DMS 273 treated with DMSO at 0.1 percent for 48 hours (cell line): ENCODE measurements at regions not wholly inside any gene's neighbourhood (a gene's known extent, or its start where the extent isn't known, plus 50 kb on each side); places are given as distances from the start of the nearest gene placed in this dataset.
"Not testable (repeated sequence)": the region's sequence is repeated elsewhere in the genome, so short reads cannot be mapped to it uniquely, and the experiment has no call there.

Source experiments
- DNase-seq: peaks from one replicate; lab custom pipeline; 2025; lab: John Stamatoyannopoulos, UW

DNA sequence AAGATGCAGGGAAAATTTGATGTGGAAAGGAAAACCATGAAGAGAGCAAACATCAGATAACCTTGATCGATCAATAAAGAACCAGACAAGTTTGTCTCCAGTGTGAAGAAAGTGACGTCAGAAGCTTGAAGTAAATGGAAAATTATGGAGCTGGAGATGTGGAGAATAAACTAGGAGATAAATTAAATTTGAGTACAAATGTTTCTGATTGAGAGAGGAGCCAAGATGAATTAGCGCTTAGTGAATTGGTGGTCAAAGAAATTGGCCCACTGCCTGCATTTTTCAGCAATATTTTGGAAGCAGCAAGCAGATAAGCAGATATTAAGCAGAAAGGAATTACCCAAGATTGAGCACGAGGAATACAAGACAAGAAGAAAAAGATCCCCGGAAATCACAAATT lies 567.3 kb upstream of the ZNF385D start:
- no peak for DNase-seq

DNA sequence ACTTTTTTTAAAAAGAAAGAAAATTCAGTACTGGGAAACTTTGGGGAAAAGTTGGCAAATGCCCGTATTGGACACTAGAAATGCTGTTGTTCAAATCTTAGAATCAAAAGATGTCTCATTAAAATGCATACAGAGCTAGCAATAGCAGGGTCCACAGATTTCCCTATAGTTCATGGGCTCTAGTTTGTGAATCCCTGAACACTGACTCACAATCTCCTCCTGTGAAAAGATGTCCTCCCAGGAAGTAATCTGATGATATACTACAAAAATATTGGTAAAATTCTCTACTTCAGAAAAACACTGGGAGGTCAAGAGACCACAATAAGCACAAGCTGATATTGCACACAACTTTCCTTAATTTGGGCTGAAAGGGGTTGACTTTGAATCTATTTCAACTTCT lies 568.4 kb upstream of the ZNF385D start:
- DNase-seq: no peak

DNA sequence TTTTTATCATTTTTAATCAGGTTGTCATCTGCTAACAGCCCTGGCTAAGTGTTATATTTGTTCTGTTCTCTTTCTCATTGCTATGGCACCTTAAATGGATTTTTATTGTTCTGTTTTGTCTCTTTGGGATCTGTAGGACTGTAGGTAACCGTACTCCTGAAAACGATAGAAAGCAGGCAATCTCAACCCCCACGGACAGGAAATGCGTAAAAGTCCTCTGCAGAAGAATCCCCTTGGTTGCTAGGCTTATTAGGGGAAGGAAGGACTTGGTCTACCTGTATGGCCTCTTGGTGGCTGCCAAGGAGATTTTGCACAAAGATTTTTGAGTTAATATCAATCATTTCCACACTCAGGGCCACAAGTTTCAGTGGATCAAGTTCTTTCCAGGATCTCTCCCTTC lies 571.9 kb upstream of the ZNF385D start:
- DNase-seq: no peak

DNA sequence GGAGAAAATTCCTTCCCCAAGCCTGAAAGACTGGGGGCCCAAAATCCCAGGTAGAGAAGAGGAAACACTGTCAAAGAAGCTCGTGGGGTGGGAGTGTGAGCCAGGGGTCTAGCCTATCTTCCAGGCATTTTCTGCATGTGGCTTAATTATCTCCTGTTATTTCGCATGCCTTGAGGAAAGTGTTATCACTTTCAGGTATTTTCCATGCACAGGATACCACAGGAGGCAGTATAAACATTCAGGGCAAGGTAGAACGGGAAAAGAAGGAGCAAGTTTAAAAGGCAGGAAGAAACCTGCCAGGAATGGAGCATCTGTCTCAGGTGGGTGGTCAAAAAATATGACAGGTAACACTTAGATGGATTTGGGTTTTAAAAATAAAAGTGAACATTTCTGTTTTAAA lies 575.3 kb upstream of the ZNF385D start:
- no peak for DNase-seq

DNA sequence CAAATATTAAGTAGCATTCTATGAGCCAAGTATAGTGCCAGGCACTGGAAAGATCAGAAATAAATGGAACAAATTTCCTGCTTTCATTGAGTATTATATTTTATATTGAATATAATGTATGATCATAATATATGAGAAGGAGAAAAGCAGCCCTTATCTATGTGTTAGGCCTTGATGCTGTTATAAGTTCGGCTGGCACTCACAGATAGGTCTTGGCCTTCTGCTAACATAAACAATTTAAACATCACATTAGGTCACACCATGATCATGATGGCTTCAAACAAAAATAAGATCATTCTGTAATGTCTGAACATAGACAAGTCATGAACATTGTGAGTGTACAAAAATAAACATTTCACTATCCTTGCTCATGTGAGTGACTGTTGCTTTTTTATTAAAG lies 584.0 kb upstream of the ZNF385D start:
- DNase-seq: no peak

DNA sequence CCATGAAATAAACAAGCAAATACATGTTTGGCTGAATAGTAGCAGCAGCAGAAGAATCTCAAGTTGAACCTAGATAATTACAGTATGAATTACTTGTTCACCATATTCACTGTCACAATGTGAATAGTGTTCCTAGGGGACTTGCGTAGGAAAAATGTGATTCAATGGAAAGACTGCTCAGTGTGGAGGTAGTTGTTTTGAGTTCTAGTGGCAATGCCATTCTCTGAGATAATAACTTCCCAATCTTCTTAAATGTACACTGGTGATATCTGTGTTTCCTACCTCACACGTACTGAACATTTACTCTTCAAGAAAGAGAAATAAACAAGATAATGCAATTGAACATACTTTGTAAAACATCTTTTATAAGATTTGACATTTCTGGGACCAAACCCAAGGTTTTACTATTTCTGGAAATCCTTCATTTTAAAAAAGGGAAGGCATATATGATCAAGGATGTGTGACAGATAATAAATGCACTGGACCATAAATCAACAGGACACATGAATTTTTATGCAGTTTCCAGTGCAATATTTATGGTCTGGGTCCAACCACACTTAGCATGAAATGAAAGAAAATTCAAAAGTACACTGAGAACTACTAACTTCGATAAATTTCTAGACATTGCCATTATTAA lies 598.3 kb upstream of the ZNF385D start:
- DNase-seq: no peak

DNA sequence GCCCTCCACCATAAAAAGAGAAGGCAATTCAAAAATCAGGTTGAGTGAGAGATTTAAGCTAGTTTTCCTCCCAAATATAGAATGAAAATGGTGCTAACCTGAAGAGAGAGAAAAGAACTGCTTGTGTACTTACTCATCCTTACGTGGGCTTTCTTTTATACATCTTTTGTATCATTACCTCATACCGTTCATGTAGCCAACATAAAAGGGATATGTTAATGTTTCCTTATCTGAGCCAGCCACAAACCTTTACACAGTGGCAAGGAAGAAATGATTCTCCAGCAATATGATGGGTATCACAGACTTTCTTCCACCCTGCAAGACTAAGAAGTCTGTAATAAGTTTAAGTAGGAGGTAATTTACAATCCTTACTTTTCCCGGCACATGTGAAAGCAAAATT lies 600.8 kb upstream of the ZNF385D start:
- no peak for DNase-seq

DNA sequence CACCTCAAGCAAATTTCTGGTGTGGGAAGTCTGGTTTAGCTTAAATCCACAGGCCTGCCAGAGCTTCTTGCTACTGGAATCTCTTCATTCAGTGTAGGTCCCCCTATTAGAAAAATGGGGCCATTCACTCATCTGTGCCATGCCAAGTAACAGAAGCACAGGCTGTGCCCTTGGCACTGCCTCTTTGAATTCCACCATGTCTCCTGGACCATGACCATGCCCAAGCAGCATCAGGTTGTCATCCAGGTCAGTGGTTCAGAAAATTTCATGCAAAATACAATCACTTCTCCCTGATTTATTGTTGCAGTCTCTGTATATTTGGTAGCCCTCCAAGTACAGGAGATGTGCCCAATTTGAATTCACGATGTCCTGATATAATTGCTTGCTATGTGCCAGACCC lies 602.1 kb upstream of the ZNF385D start:
- no peak for DNase-seq

DNA sequence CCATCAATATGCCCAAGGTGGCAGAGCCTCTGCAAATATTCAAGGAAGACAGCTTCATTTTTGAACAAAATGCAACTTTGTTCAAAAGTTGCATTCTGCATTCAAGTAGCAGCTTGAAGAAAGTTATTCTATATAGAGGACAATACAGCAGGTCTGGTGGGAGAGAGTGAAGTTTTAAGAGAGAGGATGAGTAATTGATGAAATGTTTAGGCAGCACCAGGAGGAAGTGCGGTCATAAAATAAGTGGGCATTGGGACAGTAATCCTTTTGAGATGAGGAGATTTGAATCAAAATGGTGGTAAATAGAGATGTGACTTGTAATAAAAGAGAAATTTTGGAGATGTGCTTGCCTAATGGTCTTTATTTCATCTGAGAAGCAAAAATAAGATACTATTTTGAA lies 607.3 kb upstream of the ZNF385D start:
- no peak for DNase-seq

DNA sequence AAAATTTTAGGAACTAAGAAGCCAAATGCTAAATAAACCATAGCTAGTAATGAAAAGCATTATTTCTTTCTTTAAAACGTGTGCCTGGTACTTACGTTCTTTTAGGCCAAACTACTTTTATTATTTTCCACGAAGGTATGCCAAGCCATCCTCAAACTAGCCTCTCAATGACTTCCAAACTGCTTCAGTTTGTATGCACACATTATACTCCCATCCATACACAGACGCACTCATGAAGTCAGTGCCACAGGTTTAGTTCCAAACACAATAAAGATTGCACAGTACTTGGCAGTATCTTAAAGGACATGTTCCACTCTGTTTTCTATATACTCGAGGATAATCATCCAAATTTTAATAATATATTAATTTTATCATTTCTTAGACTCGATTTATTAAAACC lies 609.2 kb upstream of the ZNF385D start:
- no peak for DNase-seq

DNA sequence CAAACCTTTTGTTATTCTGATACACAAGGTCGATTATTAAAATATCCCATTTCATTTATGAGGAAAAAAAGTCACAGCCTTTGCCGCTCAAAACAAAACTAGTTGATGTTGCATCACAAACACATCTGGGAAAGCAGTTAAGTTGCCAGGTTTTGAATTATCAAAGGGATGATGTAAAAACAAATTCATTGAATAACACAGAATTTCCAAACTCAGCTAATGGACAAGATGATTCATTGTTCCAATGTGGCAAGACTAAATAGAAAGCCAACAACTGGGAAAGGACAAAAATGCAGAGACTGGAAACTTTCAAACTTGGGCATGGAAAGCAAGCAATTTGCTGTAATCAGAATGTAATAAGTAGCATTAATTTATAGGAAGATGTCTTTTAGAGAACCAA lies 610.0 kb upstream of the ZNF385D start:
- no peak for DNase-seq

DNA sequence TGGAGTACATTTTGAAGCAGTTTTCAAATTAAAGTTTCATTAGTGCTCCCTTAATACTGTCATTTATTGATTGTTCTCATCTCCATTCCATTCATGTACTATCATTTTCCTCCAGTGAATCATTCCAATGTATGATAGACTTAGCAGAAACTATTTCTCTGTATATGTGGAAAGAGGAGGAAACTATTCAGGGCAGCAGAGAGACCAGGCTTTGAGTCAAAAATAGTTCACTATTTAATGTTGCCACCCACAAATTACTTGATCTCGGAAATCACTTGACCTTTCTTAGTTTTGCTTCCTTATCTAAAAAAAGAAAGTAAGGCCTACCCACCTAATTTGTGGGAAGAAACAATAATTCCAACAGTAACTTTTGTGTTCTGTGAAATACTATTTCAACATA lies 610.5 kb upstream of the ZNF385D start:
- no peak for DNase-seq

DNA sequence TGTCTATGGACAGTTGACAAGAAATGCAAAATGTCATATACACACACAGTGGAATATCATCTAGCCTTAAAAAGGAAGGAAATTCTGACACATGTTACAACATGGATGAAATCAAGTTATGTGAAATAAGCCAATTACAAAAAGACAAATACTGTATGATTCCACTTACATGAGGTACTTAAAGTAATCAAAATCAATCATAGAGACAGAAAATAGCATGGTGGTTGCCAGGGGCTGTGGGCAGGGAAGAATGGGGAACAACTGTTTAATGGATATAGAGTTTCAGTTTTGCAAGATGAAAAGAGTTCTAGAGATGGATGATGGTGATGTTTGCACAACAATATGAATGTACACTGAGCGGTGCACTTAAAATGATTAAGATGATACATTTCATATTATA lies 613.8 kb upstream of the ZNF385D start:
- no peak for DNase-seq

DNA sequence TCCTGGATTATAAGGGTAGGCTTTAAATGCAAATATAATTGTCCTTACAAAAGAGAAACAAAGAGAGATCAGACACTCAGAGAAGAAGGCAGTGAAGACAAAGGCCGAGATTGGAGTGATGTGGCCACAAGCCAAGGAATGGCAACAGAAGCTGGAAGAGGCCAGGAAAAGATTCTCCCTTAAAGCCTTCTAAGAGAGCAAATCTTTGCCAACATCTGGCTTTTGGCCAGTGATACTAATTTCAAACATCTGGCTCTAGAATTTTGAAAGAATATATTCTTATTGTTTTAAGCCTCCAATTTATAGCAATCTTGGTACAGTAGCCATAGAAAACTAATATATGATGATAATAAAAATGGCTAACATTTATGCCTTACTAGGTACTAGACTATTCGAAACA lies 615.8 kb upstream of the ZNF385D start:
- DNase-seq: no peak

DNA sequence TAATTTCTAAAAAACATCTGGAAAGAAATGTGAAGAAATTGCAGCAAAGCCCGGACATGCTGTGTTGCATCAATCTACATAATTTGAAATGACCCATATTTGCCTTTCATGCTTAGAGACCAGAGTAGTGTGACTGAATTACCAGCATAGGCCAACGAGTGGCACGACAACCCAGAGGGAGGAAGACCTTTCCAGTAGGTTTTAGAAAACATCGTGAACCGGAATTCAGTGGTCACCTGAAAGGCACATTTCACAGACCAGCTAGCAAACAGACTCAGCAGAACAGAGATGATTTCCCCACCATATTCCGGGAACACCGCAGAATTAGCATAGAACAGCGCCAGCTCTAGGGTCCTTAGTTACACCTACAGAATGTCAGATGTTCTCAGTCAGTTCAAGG lies 620.0 kb upstream of the ZNF385D start:
- no peak for DNase-seq

DNA sequence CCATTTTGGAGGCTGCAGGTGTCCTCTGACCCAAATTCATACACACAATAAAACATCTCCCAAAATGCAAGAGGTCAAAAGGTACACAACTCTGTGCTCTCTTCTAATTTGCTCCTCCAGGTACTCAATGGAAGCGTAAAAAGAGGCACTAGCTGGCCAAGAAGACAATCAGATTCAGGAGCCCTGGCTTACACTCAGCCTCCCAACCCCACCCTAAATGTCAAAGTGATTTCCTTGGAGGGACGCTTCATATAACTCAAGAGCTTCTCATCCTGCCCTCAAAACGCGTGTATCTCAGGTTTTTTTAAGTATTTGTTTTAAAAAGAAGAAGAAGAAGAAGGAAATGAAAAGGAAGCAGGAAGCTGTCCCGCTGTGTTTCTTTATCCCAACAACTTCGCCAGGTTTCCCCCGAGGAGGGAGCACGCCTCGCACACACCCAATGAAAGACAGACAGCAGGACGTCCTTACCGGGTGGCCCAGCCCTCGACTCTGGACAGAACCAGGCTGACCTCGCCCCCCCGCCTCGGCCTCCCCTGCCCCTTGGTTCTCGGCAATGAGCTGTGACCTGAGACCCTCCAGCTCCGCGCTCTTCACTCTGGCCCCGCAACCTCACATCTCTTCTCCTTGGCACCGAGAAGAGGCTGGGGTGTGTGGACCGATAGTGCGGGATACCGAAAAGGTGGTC lies 620.7 kb upstream of the ZNF385D start:
- DNase-seq: no peak

DNA sequence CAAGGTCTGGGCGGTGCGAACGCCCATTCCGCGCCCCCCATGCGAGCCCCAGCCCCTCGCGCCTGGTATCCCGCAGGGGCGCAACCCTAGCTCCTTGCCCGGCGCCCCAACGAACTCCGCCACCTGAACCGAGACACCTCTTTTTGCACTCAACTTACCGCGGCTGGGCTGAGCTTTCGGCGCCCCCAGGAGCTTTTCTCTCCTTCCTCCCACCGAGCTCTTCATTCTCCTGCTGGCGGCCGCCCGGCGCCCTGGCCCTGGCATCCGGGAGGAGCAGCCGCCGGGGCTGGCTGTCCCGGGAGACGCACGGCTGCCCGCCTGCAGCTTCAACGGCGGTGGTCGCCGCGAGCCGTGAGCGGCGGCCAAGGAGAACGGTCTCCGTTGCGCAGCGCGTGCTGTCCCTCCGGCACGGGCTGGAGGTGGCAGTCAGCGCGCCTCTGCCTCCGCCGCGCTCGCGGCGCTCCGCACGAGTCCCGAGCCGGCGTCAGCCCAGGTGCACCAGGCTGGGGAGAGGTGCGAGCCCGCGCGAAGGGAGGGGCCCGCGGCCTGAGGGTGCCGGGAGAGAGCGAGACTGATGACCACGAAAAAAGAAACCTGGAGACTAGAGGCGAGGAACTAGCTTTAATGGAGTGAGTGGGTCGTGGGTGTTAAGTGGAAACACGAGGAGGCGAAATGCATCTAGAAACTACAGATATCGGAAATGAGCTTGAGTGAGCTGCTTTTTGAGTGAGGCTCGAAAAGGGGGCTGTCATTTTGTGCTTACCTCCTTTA lies 621.5 kb upstream of the ZNF385D start:
- no peak for DNase-seq

DNA sequence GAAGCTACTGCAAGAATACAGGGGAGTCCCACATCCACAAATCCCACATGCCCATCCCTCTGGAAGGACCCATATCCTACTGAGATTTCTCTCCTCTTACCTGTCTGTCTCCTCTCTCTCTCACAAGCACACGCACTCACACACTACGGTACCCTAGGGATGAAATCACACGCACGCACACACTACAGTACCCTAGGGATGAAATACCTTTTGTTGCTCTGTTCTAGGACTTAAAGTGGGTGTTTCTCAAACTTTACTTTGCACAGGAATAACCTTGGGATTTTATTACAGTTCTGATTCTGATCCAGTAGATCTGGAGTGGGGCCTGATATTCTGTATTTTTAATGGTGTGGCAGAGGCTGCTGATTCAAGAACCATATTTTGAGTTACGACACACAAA lies 622.2 kb upstream of the ZNF385D start:
- DNase-seq: no peak

DNA sequence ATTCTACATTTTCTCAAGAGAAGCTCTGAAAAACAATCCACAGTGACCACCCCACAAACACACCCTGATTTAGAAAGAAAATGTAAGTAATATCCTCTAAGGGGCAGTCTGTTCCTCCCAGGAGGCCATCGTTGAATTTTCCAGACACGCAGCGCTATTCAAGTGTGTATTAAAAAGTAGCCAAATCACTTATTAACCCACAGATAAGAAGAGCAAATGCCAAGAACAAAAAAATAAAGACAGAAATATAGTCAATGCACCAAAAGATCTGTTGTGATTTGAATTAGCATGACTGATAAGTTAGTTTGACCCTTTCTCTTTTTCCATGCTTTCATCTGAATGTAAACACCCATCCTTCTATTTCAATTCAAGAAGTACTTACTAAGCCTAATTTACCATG lies 622.8 kb upstream of the ZNF385D start:
- no peak for DNase-seq

DNA sequence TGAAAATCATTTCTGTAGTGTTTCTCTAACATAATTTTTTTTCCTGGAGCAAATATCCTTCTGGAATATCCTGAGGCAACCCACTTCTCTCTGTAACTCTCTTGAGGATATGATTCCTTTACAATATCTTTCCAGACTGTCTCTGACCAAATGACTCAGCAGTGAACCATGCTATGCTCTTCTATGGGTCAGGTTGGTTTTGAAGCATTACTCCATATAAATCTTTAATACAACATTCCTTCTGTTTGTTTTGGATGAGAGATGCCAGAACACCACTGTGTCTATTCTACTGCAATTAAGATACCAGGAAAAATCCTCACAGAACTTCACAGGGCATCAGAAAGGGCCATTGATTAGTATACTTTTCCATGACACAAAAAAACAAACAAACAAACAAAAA lies 626.4 kb upstream of the ZNF385D start:
- DNase-seq: no peak

DNA sequence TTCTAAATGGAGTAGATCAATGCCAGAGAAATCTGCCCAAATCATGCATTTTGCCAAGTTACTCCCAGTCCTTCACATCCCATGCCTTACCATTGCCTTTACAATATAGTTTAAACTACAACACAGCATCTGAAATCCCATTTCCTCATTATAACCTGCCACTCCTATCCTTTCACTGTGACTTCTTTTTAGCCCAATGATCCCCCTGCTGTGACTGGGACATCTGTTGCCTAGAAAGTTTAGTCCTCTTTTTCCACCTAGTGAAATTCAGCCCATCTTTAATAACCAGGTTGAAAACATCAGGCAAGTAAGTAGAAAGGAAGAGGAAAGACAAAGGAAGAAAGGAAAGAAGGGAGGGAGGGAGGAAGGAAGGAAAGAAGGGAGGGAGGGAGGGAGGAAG lies 627.9 kb upstream of the ZNF385D start:
- DNase-seq: no peak

DNA sequence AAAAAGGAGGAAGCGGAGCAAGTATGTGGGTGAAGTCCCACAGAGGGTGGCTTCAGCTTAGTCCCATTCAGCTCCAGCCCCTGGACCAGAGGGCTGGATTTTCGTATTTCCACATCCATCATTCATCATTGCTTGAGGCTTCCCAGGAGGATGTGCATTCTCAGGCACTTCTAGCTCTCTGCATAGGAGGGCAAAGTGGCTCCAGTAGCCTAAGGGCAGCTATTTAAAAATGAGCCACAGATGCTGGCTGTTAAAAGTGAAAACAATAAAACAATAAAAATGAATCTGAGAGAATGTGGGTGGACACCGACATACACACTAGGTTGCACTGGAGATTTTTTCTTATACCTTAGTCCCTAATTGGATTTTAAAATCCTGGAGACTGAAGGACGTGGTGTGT lies 629.2 kb upstream of the ZNF385D start:
- no peak for DNase-seq

DNA sequence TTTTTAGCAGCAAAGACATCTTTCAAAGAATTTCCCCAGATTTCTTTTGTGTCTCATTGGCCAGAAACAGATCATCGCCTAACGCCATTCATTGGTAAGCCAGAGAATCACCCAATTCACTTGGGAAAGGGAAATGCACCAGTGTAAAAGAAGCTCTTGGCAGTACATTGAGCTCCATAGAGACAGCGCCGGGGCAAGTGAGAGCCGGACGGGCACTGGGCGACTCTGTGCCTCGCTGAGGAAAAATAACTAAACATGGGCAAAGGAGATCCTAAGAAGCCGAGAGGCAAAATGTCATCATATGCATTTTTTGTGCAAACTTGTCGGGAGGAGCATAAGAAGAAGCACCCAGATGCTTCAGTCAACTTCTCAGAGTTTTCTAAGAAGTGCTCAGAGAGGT lies 630.6 kb upstream of the ZNF385D start:
- DNase-seq: not testable (repeated sequence)

DNA sequence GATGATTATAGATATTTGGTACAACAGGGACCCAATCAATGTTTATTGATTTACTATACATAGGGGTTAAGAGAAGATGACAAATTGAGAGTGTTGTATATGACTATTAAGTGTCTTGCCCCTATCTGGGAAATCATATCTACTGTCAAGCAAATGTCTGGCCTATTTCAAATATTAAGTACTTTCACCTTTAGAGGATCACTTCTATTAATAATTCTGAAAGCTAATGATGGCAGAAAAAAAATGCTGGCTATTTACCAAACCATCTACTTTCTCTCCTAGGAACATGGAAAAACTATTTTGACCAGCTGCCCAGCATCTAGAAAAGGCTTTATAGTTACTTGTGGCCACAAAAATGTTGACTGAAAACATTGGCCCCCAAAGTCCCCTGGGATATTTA lies 632.3 kb upstream of the ZNF385D start:
- DNase-seq: no peak
